GOT3 (cell line): ENCODE measurements at regions not wholly inside any gene's neighbourhood (a gene's known extent, or its start where the extent isn't known, plus 50 kb on each side); places are given as distances from the start of the nearest gene placed in this dataset.
"Not testable (repeated sequence)": the region's sequence is repeated elsewhere in the genome, so short reads cannot be mapped to it uniquely, and the experiment has no call there.

ENCODE experiments used
- DNase-seq: peaks from one replicate; lab custom pipeline; 2025; ENCODE audit warnings: mixed read lengths; lab: John Stamatoyannopoulos, UW

GRCh38 chr2:22355816-22356433, 1029.1 kb upstream of the KLHL29 start:
- DNase-seq = no peak

GRCh38 chr2:22359071-22359672, 1025.8 kb upstream of the KLHL29 start:
- no peak for DNase-seq

- DNase-seq = no peak
Observed at GRCh38 chr2:22360735-22361374, 1024.1 kb upstream of the KLHL29 start.

GRCh38 chr2:22361571-22361970, 1023.4 kb upstream of the KLHL29 start:
- no peak for DNase-seq

GRCh38 chr2:22375096-22375495, 1009.9 kb upstream of the KLHL29 start:
- no peak for DNase-seq

- DNase-seq = no peak
Observed at GRCh38 chr2:22377268-22377667, 1007.7 kb upstream of the KLHL29 start.

- no peak for DNase-seq
Observed at GRCh38 chr2:22382479-22383169, 1002.4 kb upstream of the KLHL29 start.

GRCh38 chr2:22397847-22398246, 987.1 kb upstream of the KLHL29 start:
- no peak for DNase-seq

- no peak for DNase-seq
Observed at GRCh38 chr2:22403748-22404147, 981.2 kb upstream of the KLHL29 start.

- no peak for DNase-seq
Observed at GRCh38 chr2:22406625-22407024, 978.4 kb upstream of the KLHL29 start.

GRCh38 chr2:22420076-22420475, 964.9 kb upstream of the KLHL29 start:
- no peak for DNase-seq

GRCh38 chr2:22442051-22442450, 942.9 kb upstream of the KLHL29 start:
- no peak for DNase-seq

GRCh38 chr2:22444281-22444680, 940.7 kb upstream of the KLHL29 start:
- DNase-seq = no peak

- no peak for DNase-seq
Observed at GRCh38 chr2:22449696-22450095, 935.3 kb upstream of the KLHL29 start.

- DNase-seq = no peak
Observed at GRCh38 chr2:22450831-22451230, 934.1 kb upstream of the KLHL29 start.

GRCh38 chr2:22454826-22455485, 930.0 kb upstream of the KLHL29 start:
- no peak for DNase-seq

- no peak for DNase-seq
Observed at GRCh38 chr2:22458440-22458839, 926.5 kb upstream of the KLHL29 start.

GRCh38 chr2:22475103-22475502, 909.9 kb upstream of the KLHL29 start:
- not testable (repeated sequence) for DNase-seq

- no peak for DNase-seq
Observed at GRCh38 chr2:22478329-22478728, 906.6 kb upstream of the KLHL29 start.

- no peak for DNase-seq
Observed at GRCh38 chr2:22481486-22482259, 903.3 kb upstream of the KLHL29 start.

- no peak for DNase-seq
Observed at GRCh38 chr2:22483036-22483435, 901.9 kb upstream of the KLHL29 start.

GRCh38 chr2:22485486-22485885, 899.5 kb upstream of the KLHL29 start:
- no peak for DNase-seq
